ENCODE measurements at regions not wholly inside any gene's neighbourhood (a gene's known extent, or its start where the extent isn't known, plus 50 kb on each side); places are given as distances from the start of the nearest gene placed in this dataset.
"Not testable (repeated sequence)": the region's sequence is repeated elsewhere in the genome, so short reads cannot be mapped to it uniquely, and the experiment has no call there.

GRCh38 chr13:44738463-44738862 is 162.3 kb upstream of the TSC22D1 start:
- DNase-seq, result no peak
- H3K27me3 ChIP-seq (replicated peaks), result no peaks in the 10 kb centered on the region
- in situ Hi-C loops (cut with HindIII; ENCODE audit: low pct_ligation_motif_present, low sequenced_read_pairs), result no loop called here
- H3K36me3 ChIP-seq (replicated peaks), result no peaks in the 10 kb centered on the region
- no peak overlapping the region for H3K27ac ChIP-seq
- no peak overlapping the region for H3K4me3 ChIP-seq (ENCODE audit: low read depth, low read length)
- TF ChIP-seq CTCF (IDR thresholded peaks at IDR 0.05; ENCODE audit: low read depth, low read length, missing control alignments), result no peak

DNA sequence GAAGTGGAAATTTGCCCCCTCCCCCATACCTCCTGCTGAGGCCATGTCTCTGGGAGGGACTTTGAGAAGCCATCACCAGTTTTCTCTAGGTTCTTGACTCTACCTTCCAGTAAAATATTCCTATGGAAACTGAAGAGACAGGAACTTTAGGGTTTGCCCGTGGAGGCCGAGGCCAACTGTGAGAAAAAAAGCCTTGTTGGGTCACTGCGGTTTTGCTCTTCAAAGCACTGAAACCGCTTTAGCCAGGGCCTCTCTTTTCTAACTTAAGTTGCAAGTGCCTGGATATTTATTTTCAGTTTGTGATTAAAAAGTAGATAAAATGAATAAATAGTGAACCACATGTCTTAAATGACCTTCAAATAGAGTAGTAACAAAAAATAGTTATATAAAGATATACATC is 159.7 kb upstream of the TSC22D1 start:
- no peak for TF ChIP-seq CTCF (IDR thresholded peaks at IDR 0.05; ENCODE audit: low read depth, low read length, missing control alignments)
- no peak overlapping the region for H3K27ac ChIP-seq
- in situ Hi-C loops (cut with HindIII; ENCODE audit: low pct_ligation_motif_present, low sequenced_read_pairs), result no loop called here
- H3K27me3 ChIP-seq (replicated peaks), result no peaks in the 10 kb centered on the region
- no peak overlapping the region for H3K4me3 ChIP-seq (ENCODE audit: low read depth, low read length)
- DNase-seq, result no peak
- H3K36me3 ChIP-seq (replicated peaks), result no peaks in the 10 kb centered on the region

DNA sequence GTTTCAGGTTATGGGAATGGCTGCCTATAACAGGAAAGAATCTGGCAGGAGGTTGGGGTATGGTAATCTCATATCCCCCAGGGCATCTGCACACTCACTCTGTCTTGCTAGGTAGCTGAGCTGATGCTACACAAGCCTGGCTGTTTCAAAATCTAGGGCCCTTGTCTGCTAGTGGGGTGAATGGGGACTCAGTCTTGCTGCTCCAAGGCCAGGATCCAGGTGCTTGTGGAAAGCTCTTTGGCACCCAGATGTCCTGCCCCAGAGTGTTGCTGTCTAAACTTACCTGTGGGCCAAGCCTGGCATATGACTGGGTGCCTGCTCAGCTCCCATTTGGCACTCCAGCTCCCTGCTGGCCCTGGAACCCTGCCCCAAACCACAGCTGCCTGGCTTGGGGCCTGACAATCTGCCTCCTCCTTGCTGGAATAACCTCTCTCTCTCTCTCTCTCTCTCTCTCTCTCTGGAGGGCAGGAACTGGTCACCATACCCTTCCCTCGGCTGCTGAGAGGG is 158.1 kb upstream of the TSC22D1 start:
- H3K27ac ChIP-seq, result no peak overlapping the region
- in situ Hi-C loops (cut with HindIII; ENCODE audit: low pct_ligation_motif_present, low sequenced_read_pairs), result no loop called here
- no peaks in the 10 kb centered on the region for H3K27me3 ChIP-seq (replicated peaks)
- DNase-seq, result peak; percentile 11
- no peak overlapping the region for H3K4me3 ChIP-seq (ENCODE audit: low read depth, low read length)
- no peak for TF ChIP-seq CTCF (IDR thresholded peaks at IDR 0.05; ENCODE audit: low read depth, low read length, missing control alignments)
- H3K36me3 ChIP-seq (replicated peaks), result no peaks in the 10 kb centered on the region

DNA sequence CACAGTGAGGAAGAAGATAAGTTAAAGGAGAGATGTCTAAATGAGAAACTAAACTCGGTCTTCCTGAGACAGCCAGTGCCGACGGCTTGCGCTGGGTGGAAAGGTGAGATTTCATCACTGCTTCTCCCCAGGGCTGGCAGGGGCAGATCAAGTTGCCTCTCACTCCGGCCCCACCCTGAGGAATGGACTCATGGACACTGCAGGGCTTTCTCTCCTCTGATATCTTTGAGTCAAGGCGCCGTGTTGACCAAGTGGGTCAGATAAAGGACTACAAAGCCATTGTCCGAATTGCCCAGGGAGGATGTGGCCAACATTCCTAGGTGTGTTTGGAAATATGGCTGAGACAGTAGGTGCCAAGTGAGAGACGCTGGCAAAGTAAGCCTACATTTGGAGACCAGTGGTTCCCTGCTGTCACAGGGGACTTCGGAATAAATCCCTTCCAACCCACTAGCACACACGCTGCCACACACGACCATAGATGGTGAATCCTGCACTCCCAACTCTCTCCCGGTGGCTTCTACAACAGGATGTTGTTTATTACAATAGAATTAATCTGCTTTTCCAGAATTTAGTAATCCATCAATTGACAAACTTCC is 156.5 kb upstream of the TSC22D1 start:
- no peak for TF ChIP-seq CTCF (IDR thresholded peaks at IDR 0.05; ENCODE audit: low read depth, low read length, missing control alignments)

DNA sequence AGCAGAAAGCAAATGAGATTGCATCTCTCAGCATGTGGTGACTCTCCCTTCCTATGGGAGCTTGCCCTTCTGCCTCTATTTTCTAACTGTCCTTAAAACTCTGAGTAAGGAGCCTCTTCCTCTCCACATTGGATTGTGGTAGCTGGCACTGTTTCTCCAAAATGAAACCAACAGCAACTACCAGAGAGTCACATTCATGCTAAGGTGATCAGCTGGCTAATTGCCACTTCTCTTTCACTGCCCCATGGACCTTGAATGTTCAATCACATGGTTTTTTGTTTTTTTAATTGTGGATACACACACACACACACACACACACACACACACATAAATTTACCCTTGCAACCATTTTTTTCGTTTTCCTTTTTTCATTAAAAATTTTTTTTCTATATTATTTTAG is 154.7 kb upstream of the TSC22D1 start:
- in situ Hi-C loops (cut with HindIII; ENCODE audit: low pct_ligation_motif_present, low sequenced_read_pairs), result no loop called here
- Histone ChIP-seq H3K4me3 (ENCODE audit: low read depth, low read length) (no peak overlapping the region), H3K27ac (no peak overlapping the region), H3K27me3 (replicated peaks) (no peaks in the 10 kb centered on the region), H3K36me3 (replicated peaks) (no peaks in the 10 kb centered on the region)
- DNase-seq, result no peak
- no peak for TF ChIP-seq CTCF (IDR thresholded peaks at IDR 0.05; ENCODE audit: low read depth, low read length, missing control alignments)

More for the DNA sequence above, 156.5 kb upstream of the TSC22D1 start:
- Histone ChIP-seq H3K27me3 (replicated peaks) (no peaks in the 10 kb centered on the region), H3K27ac (no peak overlapping the region), H3K4me3 (ENCODE audit: low read depth, low read length) (no peak overlapping the region), H3K36me3 (replicated peaks) (no peaks in the 10 kb centered on the region)
- no peak for DNase-seq
- in situ Hi-C loops (cut with HindIII; ENCODE audit: low pct_ligation_motif_present, low sequenced_read_pairs), result no loop called here

GRCh38 chr13:44730099-44730498 is 154.0 kb upstream of the TSC22D1 start:
- Histone ChIP-seq H3K4me3 (ENCODE audit: low read depth, low read length) (no peak overlapping the region), H3K27ac (no peak overlapping the region), H3K36me3 (replicated peaks) (no peaks in the 10 kb centered on the region), H3K27me3 (replicated peaks) (no peaks in the 10 kb centered on the region)
- no peak for DNase-seq
- TF ChIP-seq CTCF (IDR thresholded peaks at IDR 0.05; ENCODE audit: low read depth, low read length, missing control alignments), result no peak
- in situ Hi-C loops (cut with HindIII; ENCODE audit: low pct_ligation_motif_present, low sequenced_read_pairs), result no loop called here

GRCh38 chr13:44727591-44727990 is 151.5 kb upstream of the TSC22D1 start:
- DNase-seq; in situ Hi-C loops (cut with HindIII; ENCODE audit: low pct_ligation_motif_present, low sequenced_read_pairs): not testable (repeated sequence)

More at GRCh38 chr13:44727591-44727990, 151.5 kb upstream of the TSC22D1 start:
- not testable (repeated sequence) for H3K27ac ChIP-seq; H3K36me3 ChIP-seq (replicated peaks); H3K27me3 ChIP-seq (replicated peaks); H3K4me3 ChIP-seq (ENCODE audit: low read depth, low read length)
